ENCODE measurements at regions not wholly inside any gene's neighbourhood (a gene's known extent, or its start where the extent isn't known, plus 50 kb on each side); places are given as distances from the start of the nearest gene placed in this dataset.
"Not testable (repeated sequence)": the region's sequence is repeated elsewhere in the genome, so short reads cannot be mapped to it uniquely, and the experiment has no call there.

DNA sequence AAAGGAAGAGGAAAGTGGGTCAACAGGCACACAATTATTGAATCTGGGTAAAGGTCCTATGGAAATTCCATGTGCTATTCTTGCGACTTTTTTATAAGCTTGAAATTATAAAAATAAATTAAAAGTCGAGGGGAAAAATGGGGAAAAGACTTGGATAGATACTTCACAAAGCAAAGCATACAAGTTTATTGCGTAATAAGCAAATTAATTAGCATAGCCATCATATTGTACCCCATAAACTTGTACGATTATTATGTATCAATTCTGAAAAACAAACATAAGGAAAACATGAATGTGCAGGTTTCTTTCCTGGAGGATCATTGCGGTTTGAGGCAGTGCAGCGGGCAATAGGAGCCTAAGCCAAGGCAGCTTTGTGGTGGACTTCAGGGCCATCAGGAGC, 351.6 kb upstream of the NOX3 start:
- no peak overlapping the region for H3K27ac ChIP-seq

DNA sequence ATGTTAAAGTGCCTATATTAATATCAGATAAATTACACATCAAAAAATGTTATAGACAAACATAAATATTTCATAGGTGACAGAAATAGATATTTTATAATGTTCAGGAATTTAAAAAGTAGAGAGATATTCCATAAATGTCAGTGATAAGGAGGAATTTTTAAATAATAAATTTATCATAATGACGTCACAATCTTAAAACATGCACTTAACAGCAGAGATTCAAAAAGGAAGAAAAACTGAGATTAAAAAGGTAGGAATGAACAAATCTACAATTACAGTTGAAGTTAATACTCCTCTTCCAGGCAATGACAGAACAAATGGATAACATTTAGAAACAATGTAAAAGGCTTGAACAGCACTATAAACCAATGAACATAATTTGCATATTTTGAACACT, 345.4 kb upstream of the NOX3 start:
- Histone ChIP-seq H3K27ac (no peak overlapping the region), H3K4me1 (no peaks in the 10 kb centered on the region), H3K4me3 (ENCODE audit: low read depth, low read length) (no peak overlapping the region), H3K4me2 (ENCODE audit: low read length) (no peak overlapping the region), H2AFZ (no peak overlapping the region), H3K9me3 (ENCODE audit: control insufficient read depth, low read length) (peaks cover 4% of the 10 kb centered on the region), H3K9ac (no peak overlapping the region), H3K36me3 (ENCODE audit: control insufficient read depth, insufficient read depth, low read length) (no peaks in the 10 kb centered on the region), H3K27me3 (ENCODE audit: control insufficient read depth, insufficient read depth, low read length) (no peaks in the 10 kb centered on the region), H3K79me2 (no peaks in the 10 kb centered on the region)
- TF ChIP-seq, protein P1, sequence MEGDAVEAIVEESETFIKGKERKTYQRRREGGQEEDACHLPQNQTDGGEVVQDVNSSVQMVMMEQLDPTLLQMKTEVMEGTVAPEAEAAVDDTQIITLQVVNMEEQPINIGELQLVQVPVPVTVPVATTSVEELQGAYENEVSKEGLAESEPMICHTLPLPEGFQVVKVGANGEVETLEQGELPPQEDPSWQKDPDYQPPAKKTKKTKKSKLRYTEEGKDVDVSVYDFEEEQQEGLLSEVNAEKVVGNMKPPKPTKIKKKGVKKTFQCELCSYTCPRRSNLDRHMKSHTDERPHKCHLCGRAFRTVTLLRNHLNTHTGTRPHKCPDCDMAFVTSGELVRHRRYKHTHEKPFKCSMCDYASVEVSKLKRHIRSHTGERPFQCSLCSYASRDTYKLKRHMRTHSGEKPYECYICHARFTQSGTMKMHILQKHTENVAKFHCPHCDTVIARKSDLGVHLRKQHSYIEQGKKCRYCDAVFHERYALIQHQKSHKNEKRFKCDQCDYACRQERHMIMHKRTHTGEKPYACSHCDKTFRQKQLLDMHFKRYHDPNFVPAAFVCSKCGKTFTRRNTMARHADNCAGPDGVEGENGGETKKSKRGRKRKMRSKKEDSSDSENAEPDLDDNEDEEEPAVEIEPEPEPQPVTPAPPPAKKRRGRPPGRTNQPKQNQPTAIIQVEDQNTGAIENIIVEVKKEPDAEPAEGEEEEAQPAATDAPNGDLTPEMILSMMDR (IDR thresholded peaks at IDR 0.05), result no peak

More for the DNA sequence above, 351.6 kb upstream of the NOX3 start:
- H3K9me3 ChIP-seq (ENCODE audit: control insufficient read depth, low read length), result no peaks in the 10 kb centered on the region
- H3K4me3 ChIP-seq (ENCODE audit: low read depth, low read length), result no peak overlapping the region
- no peaks in the 10 kb centered on the region for H3K36me3 ChIP-seq (ENCODE audit: control insufficient read depth, insufficient read depth, low read length)
- H3K4me1 ChIP-seq, result no peaks in the 10 kb centered on the region
- TF ChIP-seq, protein P1 (IDR thresholded peaks at IDR 0.05), result no peak
- no peak overlapping the region for H3K4me2 ChIP-seq (ENCODE audit: low read length)
- H3K79me2 ChIP-seq, result no peaks in the 10 kb centered on the region
- no peak overlapping the region for H3K9ac ChIP-seq
- no peak overlapping the region for H2AFZ ChIP-seq
- no peaks in the 10 kb centered on the region for H3K27me3 ChIP-seq (ENCODE audit: control insufficient read depth, insufficient read depth, low read length)

- H3K4me3 ChIP-seq (ENCODE audit: low read depth, low read length); H3K36me3 ChIP-seq (ENCODE audit: control insufficient read depth, insufficient read depth, low read length); H3K27me3 ChIP-seq (ENCODE audit: control insufficient read depth, insufficient read depth, low read length); H3K4me2 ChIP-seq (ENCODE audit: low read length); H3K9me3 ChIP-seq (ENCODE audit: control insufficient read depth, low read length); H3K4me1 ChIP-seq; H3K27ac ChIP-seq; H2AFZ ChIP-seq; H3K79me2 ChIP-seq; H3K9ac ChIP-seq: not testable (repeated sequence)
These were observed 343.2 kb upstream of the NOX3 start for GRCh38 chr6:155798876-155799275.

DNA sequence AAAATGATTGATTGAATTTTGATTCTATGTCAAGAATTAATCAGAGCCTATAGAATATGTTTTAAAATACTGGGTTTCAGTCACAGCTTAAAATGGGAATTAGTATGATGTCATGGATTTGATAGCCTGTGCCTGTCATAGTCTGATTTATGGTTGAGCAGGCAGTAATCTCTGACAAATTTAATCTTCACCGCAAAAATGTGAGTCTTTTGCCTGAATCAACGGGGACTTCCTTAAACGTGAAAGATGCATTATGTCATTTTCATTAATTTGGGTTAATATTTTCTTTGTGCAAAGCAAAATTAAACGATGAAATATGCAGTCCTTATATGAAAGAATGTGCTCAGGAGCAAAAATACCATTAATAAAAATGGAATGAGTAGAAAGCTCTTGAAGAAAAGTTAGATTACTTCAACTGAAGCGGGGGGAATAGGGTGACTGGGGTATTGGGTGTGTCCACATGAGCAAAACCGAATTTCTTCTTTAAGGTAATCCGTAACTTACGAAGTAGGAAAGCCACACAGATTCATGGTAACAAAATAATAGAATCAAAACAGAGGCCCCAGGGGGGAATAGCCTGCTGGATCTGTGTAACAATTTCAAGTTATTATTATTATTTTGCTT, 339.6 kb upstream of the NOX3 start:
- Histone ChIP-seq H3K4me1 (no peaks in the 10 kb centered on the region), H3K27ac (no peak overlapping the region), H3K4me2 (ENCODE audit: low read length) (no peak overlapping the region), H3K4me3 (ENCODE audit: low read depth, low read length) (no peak overlapping the region), H3K36me3 (ENCODE audit: control insufficient read depth, insufficient read depth, low read length) (no peaks in the 10 kb centered on the region), H3K79me2 (no peaks in the 10 kb centered on the region), H3K9me3 (ENCODE audit: control insufficient read depth, low read length) (no peaks in the 10 kb centered on the region), H2AFZ (no peak overlapping the region), H3K9ac (no peak overlapping the region), H3K27me3 (ENCODE audit: control insufficient read depth, insufficient read depth, low read length) (no peaks in the 10 kb centered on the region)
- TF ChIP-seq, protein P1 (IDR thresholded peaks at IDR 0.05), result no peak

DNA sequence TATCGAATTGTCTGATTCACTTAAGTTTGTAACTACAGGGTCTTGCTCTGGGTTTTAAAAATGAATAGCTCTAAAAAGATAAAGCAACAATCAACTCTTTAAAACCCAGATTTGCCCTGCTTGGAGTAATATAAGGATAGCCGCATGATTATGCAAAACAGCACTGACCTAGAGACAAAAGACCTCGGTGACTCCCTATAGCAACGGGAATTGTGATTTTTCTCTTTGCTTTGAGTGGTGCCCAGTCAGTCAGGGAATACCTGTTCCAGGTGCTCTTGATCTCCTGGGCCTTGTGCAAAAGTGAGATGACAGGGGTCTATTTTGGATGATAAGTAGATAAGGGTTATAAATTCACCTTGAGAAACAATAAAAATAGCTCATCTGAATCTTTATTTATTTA, 336.3 kb upstream of the NOX3 start:
- TF ChIP-seq, protein P1 (IDR thresholded peaks at IDR 0.05), result no peak
- no peak overlapping the region for H3K27ac ChIP-seq
- no peaks in the 10 kb centered on the region for H3K79me2 ChIP-seq
- H3K36me3 ChIP-seq (ENCODE audit: control insufficient read depth, insufficient read depth, low read length), result no peaks in the 10 kb centered on the region
- no peak overlapping the region for H3K9ac ChIP-seq
- H3K9me3 ChIP-seq (ENCODE audit: control insufficient read depth, low read length), result no peaks in the 10 kb centered on the region
- H3K4me2 ChIP-seq (ENCODE audit: low read length), result no peak overlapping the region
- no peak overlapping the region for H2AFZ ChIP-seq
- H3K4me1 ChIP-seq, result no peaks in the 10 kb centered on the region
- H3K4me3 ChIP-seq (ENCODE audit: low read depth, low read length), result no peak overlapping the region
- no peaks in the 10 kb centered on the region for H3K27me3 ChIP-seq (ENCODE audit: control insufficient read depth, insufficient read depth, low read length)
